ENCODE measurements at regions not wholly inside any gene's neighbourhood (a gene's known extent, or its start where the extent isn't known, plus 50 kb on each side); places are given as distances from the start of the nearest gene placed in this dataset.

DNA sequence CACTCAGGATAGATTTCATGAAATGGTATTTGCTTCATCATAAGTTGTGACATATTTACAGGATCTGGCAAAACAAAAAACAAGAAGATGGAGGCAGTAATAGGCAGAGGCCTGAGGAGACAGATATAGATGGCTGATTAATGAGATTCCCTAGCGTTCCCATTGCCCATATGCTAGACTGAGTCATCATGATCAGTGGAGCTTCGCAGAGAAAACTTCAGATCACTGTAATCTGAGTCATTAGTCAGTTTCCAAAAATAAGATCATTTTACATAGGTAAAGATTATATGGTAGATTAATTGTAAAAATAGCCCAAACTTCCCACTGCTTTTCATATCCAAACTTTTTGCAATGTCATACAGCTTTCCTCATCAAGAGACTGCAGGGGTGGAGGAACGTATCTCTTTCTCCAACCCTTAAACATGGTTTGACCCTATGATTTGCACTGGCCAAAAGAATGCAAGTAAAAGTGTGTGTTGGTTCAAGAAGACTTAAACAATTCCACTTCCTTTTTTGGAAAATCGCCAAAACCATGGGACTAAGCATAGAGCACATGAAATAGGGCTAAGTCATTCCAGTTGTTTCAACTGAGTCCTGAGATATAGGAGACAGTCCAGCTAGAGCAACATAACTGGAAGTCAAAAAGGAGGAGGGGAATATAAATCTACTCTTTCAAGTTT is 626.0 kb downstream of the RNF144B start:
- ATAC-seq (ENCODE audit: low read depth), result no peak

More for the DNA sequence above, 626.0 kb downstream of the RNF144B start:
- Histone ChIP-seq H2BK20ac (ENCODE audit: low read depth, low read length) (no peak overlapping the region), H3K9me3 (ENCODE audit: control insufficient read depth, insufficient read depth, low read length) (no peaks in the 10 kb centered on the region), H2AFZ (replicated peaks; ENCODE audit: low read length, poor library complexity) (no peak overlapping the region), H3K18ac (ENCODE audit: low read depth, low read length) (no peak overlapping the region), H4K91ac (ENCODE audit: insufficient read depth, low read depth, low read length) (no peak overlapping the region), H2BK15ac (ENCODE audit: low read depth, low read length) (no peak overlapping the region), H4K8ac (ENCODE audit: low read depth in 2 of 2, low read length in 2 of 2) (no peak overlapping the region), H3K9me1 (ENCODE audit: insufficient read depth, low read length) (no peaks in the 10 kb centered on the region), H3K4me1 (ENCODE audit: control insufficient read depth, insufficient read depth, low read length) (no peaks in the 10 kb centered on the region), H3K4me3 (ENCODE audit: insufficient read depth, low read depth, low read length) (no peak overlapping the region), H3K79me1 (ENCODE audit: low read depth in 1 of 2, low read length in 2 of 2) (no peaks in the 10 kb centered on the region), H2BK120ac (ENCODE audit: low read depth, low read length) (no peak overlapping the region), H3K56ac (ENCODE audit: extremely low read depth, insufficient read depth, low read length) (no peak overlapping the region), H4K20me1 (ENCODE audit: insufficient read depth, low read length) (no peaks in the 10 kb centered on the region), H3K27ac (ENCODE audit: insufficient read depth, low read length) (no peak overlapping the region), H4K5ac (ENCODE audit: low read depth, low read length) (no peak overlapping the region), H3K23ac (ENCODE audit: low read depth, low read length) (no peak overlapping the region), H3K27me3 (ENCODE audit: control insufficient read depth, insufficient read depth, low read length) (no peaks in the 10 kb centered on the region), H3K4ac (ENCODE audit: low read depth, low read length) (no peak overlapping the region), H3K36me3 (ENCODE audit: control insufficient read depth, insufficient read depth, low read length) (no peaks in the 10 kb centered on the region), H2BK5ac (ENCODE audit: low read depth, low read length, poor library complexity, severe bottlenecking) (no peak overlapping the region), H2AK9ac (replicated peaks; ENCODE audit: low read depth, low read length, poor library complexity) (no peak overlapping the region), H2AK5ac (ENCODE audit: low read depth, low read length) (no peak overlapping the region), H3K14ac (replicated peaks; ENCODE audit: low read depth, low read length) (no peak overlapping the region), H3K9ac (ENCODE audit: low read depth, low read length) (no peak overlapping the region), H3K4me2 (ENCODE audit: low read depth, low read length) (no peak overlapping the region)
- TF ChIP-seq SMC3 (IDR thresholded peaks at IDR 0.05; ENCODE audit: low read depth, low read length), result no peak
- TF ChIP-seq CHD1 (IDR thresholded peaks at IDR 0.05; ENCODE audit: low read depth, low read length), result no peak
- no peak for TF ChIP-seq POLR2A (IDR thresholded peaks at IDR 0.05; ENCODE audit: low read depth, low read length)
- TF ChIP-seq, protein P1, sequence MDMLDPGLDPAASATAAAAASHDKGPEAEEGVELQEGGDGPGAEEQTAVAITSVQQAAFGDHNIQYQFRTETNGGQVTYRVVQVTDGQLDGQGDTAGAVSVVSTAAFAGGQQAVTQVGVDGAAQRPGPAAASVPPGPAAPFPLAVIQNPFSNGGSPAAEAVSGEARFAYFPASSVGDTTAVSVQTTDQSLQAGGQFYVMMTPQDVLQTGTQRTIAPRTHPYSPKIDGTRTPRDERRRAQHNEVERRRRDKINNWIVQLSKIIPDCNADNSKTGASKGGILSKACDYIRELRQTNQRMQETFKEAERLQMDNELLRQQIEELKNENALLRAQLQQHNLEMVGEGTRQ (IDR thresholded peaks at IDR 0.05; ENCODE audit: low read depth, low read length), result no peak
- ChIA-PET CTCF (no interaction called here), POLR2A (ENCODE audit: unreplicated experiment) (no interaction called here)
- WGBS, 2 experiments (ENCODE audit: extremely low coverage in 2 of 2, insufficient read length in 1 of 2), result no CpG with 5 or more reads among the region's 4 CpGs
- BruUV-seq (replicated peaks), result no TSS peak
- intact Hi-C loops (cut with micrococcal nuclease), result no loop called here
- no peak for DNase-seq
- dilution Hi-C loops (cut with HindIII; ENCODE audit: low sequenced_read_pairs, unreplicated experiment), result no loop called here
- in situ Hi-C loops (cut with MboI; ENCODE audit: low sequenced_read_pairs), result no loop called here

Measured in IMR-90 (cell line).